Right lobe of liver (tissue), 4 donors: ENCODE measurements at regions not wholly inside any gene's neighbourhood (a gene's known extent, or its start where the extent isn't known, plus 50 kb on each side); places are given as distances from the start of the nearest gene placed in this dataset.

ENCODE experiments used
- POLR2A ChIP-seq: fragments of 450-650 bp; IDR thresholded peaks from one replicate; pipeline ENCODE4 v1.6.1; 2017; ENCODE audit warnings: antibody characterized with exemption, mild to moderate bottlenecking
- TF ChIP-seq, protein P1 (sequence below), 4 donors: fragments of 200-600 bp in 3 of 4; fragments of 450-650 bp in 1 of 4; IDR thresholded peaks; one replicate each; pipeline versions ENCODE4 v1.5.1 to v1.8.0; 2016 to 2022; ENCODE audit warnings: antibody characterized with exemption in 4 of 4, mild to moderate bottlenecking in 2 of 4
- donor health status: DM: no; HTN: no; CAD: no.
- donor health status: DM: no; HTN: no; CAD: no.
- donor health status: DM: no; HTN: yes; CAD: no.

DNA sequence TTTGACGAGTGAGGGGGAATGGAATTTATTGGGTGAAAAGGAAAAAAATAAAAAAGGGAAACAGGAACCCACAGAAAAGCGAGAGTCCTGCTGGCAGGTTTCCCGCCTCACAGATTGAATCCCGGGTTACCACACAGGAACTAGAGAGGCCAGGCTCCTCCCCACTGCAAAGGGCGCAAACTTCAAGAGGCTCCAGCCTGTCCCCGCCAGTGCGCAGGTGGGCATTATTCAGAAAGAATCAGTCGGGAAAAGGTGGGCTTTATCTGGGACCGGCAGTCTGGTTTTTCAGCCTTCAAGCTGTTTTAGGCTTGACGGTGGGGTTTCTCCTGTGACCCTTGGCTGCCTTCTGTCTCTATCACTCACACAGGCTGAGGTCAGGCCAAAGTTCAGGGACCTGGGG, 1496.8 kb downstream of the RPA4 start:
- TF ChIP-seq, protein P1, sequence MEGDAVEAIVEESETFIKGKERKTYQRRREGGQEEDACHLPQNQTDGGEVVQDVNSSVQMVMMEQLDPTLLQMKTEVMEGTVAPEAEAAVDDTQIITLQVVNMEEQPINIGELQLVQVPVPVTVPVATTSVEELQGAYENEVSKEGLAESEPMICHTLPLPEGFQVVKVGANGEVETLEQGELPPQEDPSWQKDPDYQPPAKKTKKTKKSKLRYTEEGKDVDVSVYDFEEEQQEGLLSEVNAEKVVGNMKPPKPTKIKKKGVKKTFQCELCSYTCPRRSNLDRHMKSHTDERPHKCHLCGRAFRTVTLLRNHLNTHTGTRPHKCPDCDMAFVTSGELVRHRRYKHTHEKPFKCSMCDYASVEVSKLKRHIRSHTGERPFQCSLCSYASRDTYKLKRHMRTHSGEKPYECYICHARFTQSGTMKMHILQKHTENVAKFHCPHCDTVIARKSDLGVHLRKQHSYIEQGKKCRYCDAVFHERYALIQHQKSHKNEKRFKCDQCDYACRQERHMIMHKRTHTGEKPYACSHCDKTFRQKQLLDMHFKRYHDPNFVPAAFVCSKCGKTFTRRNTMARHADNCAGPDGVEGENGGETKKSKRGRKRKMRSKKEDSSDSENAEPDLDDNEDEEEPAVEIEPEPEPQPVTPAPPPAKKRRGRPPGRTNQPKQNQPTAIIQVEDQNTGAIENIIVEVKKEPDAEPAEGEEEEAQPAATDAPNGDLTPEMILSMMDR (IDR thresholded peaks at IDR 0.05) = no peak
- no peak for TF ChIP-seq POLR2A
